B cell (primary cell): ENCODE measurements at regions not wholly inside any gene's neighbourhood (a gene's known extent, or its start where the extent isn't known, plus 50 kb on each side); places are given as distances from the start of the nearest gene placed in this dataset.
A peak's percentile ranks its signal among the peaks of the same experiment; 100 is the strongest.

Experiments used
- ATAC-seq: fragments of 200-7000 bp; cut with Tn5 transposase; one replicate; pipeline ENCODE4 v1.10.0; 2021; ENCODE audit warnings: low read depth, mild to moderate bottlenecking, moderate number of reproducible peaks, moderate library complexity
- CTCF ChIA-PET: fragments of 350-600 bp; sonication (Branson Sonifier 250); formaldehyde crosslinking; loops from one replicate; lab custom pipeline; 2021; ENCODE audit warnings: antibody characterized with exemption, inconsistent platforms; lab: Charles Lee
- POLR2A ChIA-PET: fragments of 350-600 bp; sonication (Branson Sonifier 250); formaldehyde crosslinking; loops from one replicate; lab custom pipeline; 2021; ENCODE audit warnings: antibody characterized with exemption; lab: Charles Lee
- DNase-seq: peaks from one replicate; pipeline ENCODE4 v3.0.0; 2013
- H2AFZ ChIP-seq: 2 replicates; pipeline ENCODE4 v1.6.1; 2012; ENCODE audit warnings: mild to moderate bottlenecking, low read depth, low read length; ENCODE audit not compliant: insufficient read depth, poor library complexity, severe bottlenecking
- H3K27ac ChIP-seq, 2 donors: 1 replicate in 1 of 2; 2 replicates in 1 of 2; pipeline ENCODE4 v1.5.1; 2012 to 2013; ENCODE audit warnings: low read length in 2 of 2, mild to moderate bottlenecking in 2 of 2, moderate library complexity in 1 of 2
- H3K27me3 ChIP-seq, 4 experiments: fragments of 200-600 bp in 1 of 4; sonication (generic) in 1 of 4; replicated peaks in 1 of 4; 1 replicate in 2 of 4; 2 replicates in 2 of 4; pipeline versions ENCODE4 v1.6.1 to v1.7.0; 2013 to 2016; ENCODE audit warnings: low read length in 3 of 4, mild to moderate bottlenecking in 2 of 4, mixed read lengths in 1 of 4, moderate library complexity in 1 of 4; ENCODE audit not compliant: insufficient read depth in 4 of 4, control insufficient read depth in 3 of 4; ENCODE audit errors: control extremely low read depth in 1 of 4
- H3K36me3 ChIP-seq, 2 experiments: replicated peaks in 1 of 2; 1 replicate in 1 of 2; 2 replicates in 1 of 2; pipeline versions ENCODE4 v1.6.1 to v1.7.1; 2013; ENCODE audit warnings: low read length in 1 of 2; ENCODE audit not compliant: insufficient read depth in 2 of 2, control insufficient read depth in 1 of 2; ENCODE audit errors: control extremely low read depth in 1 of 2, extremely low read depth in 1 of 2
- H3K4me1 ChIP-seq, 2 donors: fragments of 200-600 bp in 1 of 2; sonication (generic) in 1 of 2; 1 replicate in 1 of 2; 2 replicates in 1 of 2; pipeline versions ENCODE4 v1.5.1 to v1.6.1; 2013 to 2017; ENCODE audit warnings: low read length in 2 of 2; ENCODE audit not compliant: control insufficient read depth in 2 of 2, insufficient read depth in 2 of 2
- H3K4me2 ChIP-seq: replicated peaks from 2 replicates; pipeline ENCODE3; 2012; ENCODE audit warnings: mild to moderate bottlenecking, low read depth, low read length; ENCODE audit not compliant: poor library complexity, severe bottlenecking
- H3K4me3 ChIP-seq, 5 experiments: fragments of 200-600 bp in 1 of 5; sonication (generic) in 1 of 5; 1 replicate in 3 of 5; 2 replicates in 2 of 5; pipeline versions ENCODE4 v1.5.1 to v1.7.0; 2011 to 2016; ENCODE audit warnings: low read length in 4 of 5, mild to moderate bottlenecking in 4 of 5, low read depth in 2 of 5, control low read depth in 1 of 5, moderate library complexity in 1 of 5; ENCODE audit not compliant: insufficient read depth in 1 of 5; ENCODE audit errors: control extremely low read depth in 1 of 5, extremely low read depth in 1 of 5
- H3K79me2 ChIP-seq: fragments of 200-600 bp; sonication (generic); one replicate; pipeline ENCODE4 v1.6.0; 2016; ENCODE audit warnings: low read length; ENCODE audit not compliant: control insufficient read depth, insufficient read depth
- H3K9ac ChIP-seq: fragments of 200-600 bp; sonication (generic); 2 replicates; pipeline ENCODE4 v1.6.1; 2017; ENCODE audit warnings: mild to moderate bottlenecking, low read length, moderate library complexity
- H3K9me3 ChIP-seq, 3 donors: one replicate each; pipeline versions ENCODE4 v1.6.1 to v1.7.1; 2013; ENCODE audit warnings: low read length in 2 of 3; ENCODE audit not compliant: control insufficient read depth in 2 of 3, insufficient read depth in 1 of 3; ENCODE audit errors: control extremely low read depth in 1 of 3
- H4K20me1 ChIP-seq: 2 replicates; pipeline ENCODE4 v1.6.0; 2012; ENCODE audit warnings: mild to moderate bottlenecking, low read length; ENCODE audit not compliant: insufficient read depth, control insufficient read depth, poor library complexity, severe bottlenecking
- H3K27ac Mint-ChIP-seq: one replicate; pipeline ENCODE4 v1.8.0; 2021; ENCODE audit warnings: mixed read lengths
- H3K27me3 Mint-ChIP-seq: one replicate; pipeline ENCODE4 v1.8.0; 2021; ENCODE audit warnings: mixed read lengths
- H3K4me1 Mint-ChIP-seq: one replicate; pipeline ENCODE4 v1.8.0; 2021; ENCODE audit warnings: mixed read lengths
- H3K4me3 Mint-ChIP-seq: one replicate; pipeline ENCODE4 v1.8.0; 2021; ENCODE audit warnings: mixed read lengths
- H3K9me3 Mint-ChIP-seq: one replicate; pipeline ENCODE4 v1.8.0; 2022; ENCODE audit warnings: mixed read lengths; ENCODE audit not compliant: insufficient read depth
- CTCF ChIP-seq: fragments of 200-600 bp; IDR thresholded peaks from one replicate; pipeline ENCODE4 v1.8.0; 2022; ENCODE audit warnings: antibody characterized with exemption, mild to moderate bottlenecking
- EZH2 ChIP-seq: IDR thresholded peaks from 2 replicates; pipeline ENCODE4 v1.6.1; 2012; ENCODE audit warnings: borderline replicate concordance, low read depth, mild to moderate bottlenecking, moderate library complexity, low read length; ENCODE audit not compliant: insufficient read depth, poor library complexity, severe bottlenecking
- WGBS: methylation state at CpG from one replicate; pipeline ENCODE4 v1.1.5; 2013; ENCODE audit warnings: missing lambda C conversion rate; ENCODE audit not compliant: insufficient coverage; 5-methylcytosine and 5-hydroxymethylcytosine counted together
- intact Hi-C: fragments of 100-400 bp; cut with micrococcal nuclease; formaldehyde crosslinking; loops from one replicate; pipeline ENCODE4 v1.10.0; 2022

- Histone ChIP-seq H3K27ac (no peak overlapping the region), H3K27me3 (no peaks in the 10 kb centered on the region), H2AFZ (no peak overlapping the region), H3K9me3 (peaks cover 0 to 5% (median 0%) of the 10 kb centered on the region in 3 donors), H3K4me3 (no peak overlapping the region), H3K4me1 (peaks cover 18 to 24% of the 10 kb centered on the region in 2 donors), H3K36me3 (no peaks in the 10 kb centered on the region), H3K79me2 (no peaks in the 10 kb centered on the region), H4K20me1 (no peaks in the 10 kb centered on the region), H3K9ac (no peak overlapping the region), H3K4me2 (no peak overlapping the region)
- no peak overlapping the region for H3K4me3 Mint-ChIP-seq
- H3K27me3 Mint-ChIP-seq: no peaks in the 10 kb centered on the region
- CTCF ChIA-PET: interaction anchor here (0.7 to 2.1 kb wide), 2 partner anchors 16 to 147 kb away, joined by 3 to 13 read pairs; no protein-coding TSS in a partner anchor
- 100% methylated on average over 1 of the region's 4 CpGs for whole genome bisulfite sequencing
- no peak for DNase-seq
- POLR2A ChIA-PET: no interaction called here
- peaks cover 64% of the 10 kb centered on the region for H3K4me1 Mint-ChIP-seq
- intact Hi-C loops: loop anchor here (2.0 kb wide), 1 partner anchor 14 kb away; no protein-coding TSS in a partner anchor
- peak overlapping the region; percentile 66 for H3K27ac Mint-ChIP-seq
- peaks cover 4% of the 10 kb centered on the region for H3K9me3 Mint-ChIP-seq
- no peak for TF ChIP-seq CTCF
- TF ChIP-seq EZH2: no peak
- no peak for ATAC-seq
Observed at GRCh38 chr12:92424338-92424737, 278.5 kb upstream of the PLEKHG7 start.

- peaks cover 18 to 24% of the 10 kb centered on the region in 2 donors for H3K4me1 ChIP-seq
- H3K9me3 ChIP-seq: no peaks in the 10 kb centered on the region
- Mint-ChIP-seq H3K9me3 (peaks cover 2% of the 10 kb centered on the region), H3K27me3 (no peaks in the 10 kb centered on the region), H3K4me1 (peaks cover 53% of the 10 kb centered on the region), H3K27ac (no peak overlapping the region), H3K4me3 (no peak overlapping the region)
- no peak overlapping the region for H3K27ac ChIP-seq
- peak overlapping the region; percentile 23 for H2AFZ ChIP-seq
- ChIA-PET CTCF (interaction anchor here (0.7 to 2.4 kb wide), 5 partner anchors 9 to 186 kb away, joined by 3 to 6 read pairs (median 4); no protein-coding TSS in a partner anchor), POLR2A (interaction anchor here (1.0 kb wide), 1 partner anchor 24 kb away, joined by 4 read pairs; no protein-coding TSS in a partner anchor)
- intact Hi-C loops: no loop called here
- DNase-seq (no peak), ATAC-seq (no peak)
- H3K27me3 ChIP-seq: no peaks in the 10 kb centered on the region
- H3K4me3 ChIP-seq: no peak overlapping the region
- TF ChIP-seq EZH2: no peak
- no peak for TF ChIP-seq CTCF
- no peaks in the 10 kb centered on the region for H4K20me1 ChIP-seq
- H3K36me3 ChIP-seq: no peaks in the 10 kb centered on the region
- no peaks in the 10 kb centered on the region for H3K79me2 ChIP-seq
- H3K9ac ChIP-seq: no peak overlapping the region
- no peak overlapping the region for H3K4me2 ChIP-seq
Observed at GRCh38 chr12:92421701-92422100, 276.1 kb upstream of the BTG1 start.
